OCI-LY3 (cell line): ENCODE measurements at regions not wholly inside any gene's neighbourhood (a gene's known extent, or its start where the extent isn't known, plus 50 kb on each side); places are given as distances from the start of the nearest gene placed in this dataset.

ENCODE experiments used
- CTCF ChIP-seq: fragments of 200-600, 300-600 bp; sonication (generic); IDR thresholded peaks from 2 replicates; pipeline ENCODE4 v1.5.1; 2014; ENCODE audit warnings: antibody characterized with exemption, low read length, low read depth
- EZH2phosphoT487 ChIP-seq: fragments of 200-600 bp; shearing (Covaris generic); IDR thresholded peaks from 2 replicates; pipeline ENCODE4 v1.6.1; 2018; ENCODE audit warnings: antibody characterized with exemption, mixed run types, low read depth

GRCh38 chr14:104346608-104347007 is 208.2 kb downstream of the KIF26A start:
- TF ChIP-seq CTCF = no peak
- no peak for TF ChIP-seq EZH2phosphoT487
